Neural crest cell (in vitro differentiated cells): ENCODE measurements at regions not wholly inside any gene's neighbourhood (a gene's known extent, or its start where the extent isn't known, plus 50 kb on each side); places are given as distances from the start of the nearest gene placed in this dataset.

ENCODE experiments used
- DNase-seq: peaks from one replicate; pipeline ENCODE4 v3.0.0; 2021; ENCODE audit warnings: low read depth, mixed read lengths, low spot score
- H3K27ac Mint-ChIP-seq: one replicate; pipeline ENCODE4 v1.8.0; 2021; ENCODE audit warnings: mild to moderate bottlenecking, mixed read lengths; ENCODE audit not compliant: unreplicated experiment
- H3K27me3 Mint-ChIP-seq: 2 replicates; pipeline ENCODE4 v1.8.0; 2021; ENCODE audit warnings: low read depth, mild to moderate bottlenecking, mixed read lengths
- H3K36me3 Mint-ChIP-seq: 2 replicates; pipeline ENCODE4 v1.8.0; 2021; ENCODE audit warnings: low read depth, mild to moderate bottlenecking, mixed read lengths
- H3K4me1 Mint-ChIP-seq: 2 replicates; pipeline ENCODE4 v1.8.0; 2021; ENCODE audit warnings: mixed read lengths
- H3K4me3 Mint-ChIP-seq: one replicate; pipeline ENCODE4 v1.8.0; 2021; ENCODE audit warnings: mild to moderate bottlenecking, mixed read lengths
- H3K9me3 Mint-ChIP-seq: 2 replicates; pipeline ENCODE4 v1.8.0; 2021; ENCODE audit warnings: mixed read lengths
- TF ChIP-seq, protein P1 (sequence below): fragments of 200-600 bp; sonication (generic); conservative IDR thresholded peaks from 2 replicates; pipeline ENCODE4 v1.5.0; 2021; ENCODE audit warnings: antibody characterized with exemption, mild to moderate bottlenecking

DNA sequence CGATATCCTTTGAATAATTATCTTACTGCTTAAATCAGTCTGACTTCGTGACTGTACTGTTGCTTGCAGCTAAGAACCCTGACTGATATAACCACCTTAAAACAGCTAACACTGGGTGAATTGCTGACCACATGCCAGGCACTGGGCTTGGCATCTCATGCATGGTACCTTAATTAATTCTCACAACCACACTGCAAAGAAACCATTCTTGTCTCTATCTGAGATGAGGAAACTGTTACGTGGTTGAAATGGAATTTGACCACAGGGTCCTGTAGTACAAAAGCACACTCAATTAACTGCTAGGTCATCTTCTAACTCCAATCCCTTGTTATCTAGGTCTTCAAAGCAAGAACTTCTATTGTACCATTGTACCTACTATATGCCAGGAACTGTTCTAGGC lies 92.7 kb upstream of the PRICKLE2 start:
- DNase-seq = no peak
- Mint-ChIP-seq H3K9me3 (no peaks in the 10 kb centered on the region), H3K4me3 (no peak overlapping the region), H3K27ac (no peak overlapping the region), H3K36me3 (no peaks in the 10 kb centered on the region), H3K4me1 (peaks cover 26% of the 10 kb centered on the region), H3K27me3 (no peaks in the 10 kb centered on the region)
- TF ChIP-seq, protein P1, sequence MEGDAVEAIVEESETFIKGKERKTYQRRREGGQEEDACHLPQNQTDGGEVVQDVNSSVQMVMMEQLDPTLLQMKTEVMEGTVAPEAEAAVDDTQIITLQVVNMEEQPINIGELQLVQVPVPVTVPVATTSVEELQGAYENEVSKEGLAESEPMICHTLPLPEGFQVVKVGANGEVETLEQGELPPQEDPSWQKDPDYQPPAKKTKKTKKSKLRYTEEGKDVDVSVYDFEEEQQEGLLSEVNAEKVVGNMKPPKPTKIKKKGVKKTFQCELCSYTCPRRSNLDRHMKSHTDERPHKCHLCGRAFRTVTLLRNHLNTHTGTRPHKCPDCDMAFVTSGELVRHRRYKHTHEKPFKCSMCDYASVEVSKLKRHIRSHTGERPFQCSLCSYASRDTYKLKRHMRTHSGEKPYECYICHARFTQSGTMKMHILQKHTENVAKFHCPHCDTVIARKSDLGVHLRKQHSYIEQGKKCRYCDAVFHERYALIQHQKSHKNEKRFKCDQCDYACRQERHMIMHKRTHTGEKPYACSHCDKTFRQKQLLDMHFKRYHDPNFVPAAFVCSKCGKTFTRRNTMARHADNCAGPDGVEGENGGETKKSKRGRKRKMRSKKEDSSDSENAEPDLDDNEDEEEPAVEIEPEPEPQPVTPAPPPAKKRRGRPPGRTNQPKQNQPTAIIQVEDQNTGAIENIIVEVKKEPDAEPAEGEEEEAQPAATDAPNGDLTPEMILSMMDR = no peak

DNA sequence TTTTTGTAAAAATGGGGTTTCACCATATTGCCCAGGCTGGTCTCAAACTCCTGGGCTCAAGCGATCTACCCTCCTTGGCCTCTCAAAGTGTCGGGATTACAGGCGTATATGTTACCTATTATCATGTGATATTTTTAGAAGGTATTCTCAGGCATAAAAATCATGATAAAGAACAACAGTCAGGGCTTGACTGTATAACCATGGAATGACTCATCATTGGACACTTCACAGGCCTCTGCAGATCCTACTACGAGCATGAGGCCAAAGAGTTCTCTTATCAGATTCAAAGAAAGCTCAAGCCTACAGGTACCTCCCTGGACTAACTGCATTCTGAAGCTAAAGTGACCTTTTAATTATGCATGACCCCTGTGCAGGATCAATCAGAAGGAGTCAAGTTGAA lies 91.7 kb upstream of the PRICKLE2 start:
- Mint-ChIP-seq H3K27ac (no peak overlapping the region), H3K36me3 (no peaks in the 10 kb centered on the region), H3K4me3 (no peak overlapping the region), H3K4me1 (peaks cover 34% of the 10 kb centered on the region), H3K9me3 (peaks cover 4% of the 10 kb centered on the region), H3K27me3 (no peaks in the 10 kb centered on the region)
- DNase-seq = no peak
- TF ChIP-seq, protein P1 = no peak

DNA sequence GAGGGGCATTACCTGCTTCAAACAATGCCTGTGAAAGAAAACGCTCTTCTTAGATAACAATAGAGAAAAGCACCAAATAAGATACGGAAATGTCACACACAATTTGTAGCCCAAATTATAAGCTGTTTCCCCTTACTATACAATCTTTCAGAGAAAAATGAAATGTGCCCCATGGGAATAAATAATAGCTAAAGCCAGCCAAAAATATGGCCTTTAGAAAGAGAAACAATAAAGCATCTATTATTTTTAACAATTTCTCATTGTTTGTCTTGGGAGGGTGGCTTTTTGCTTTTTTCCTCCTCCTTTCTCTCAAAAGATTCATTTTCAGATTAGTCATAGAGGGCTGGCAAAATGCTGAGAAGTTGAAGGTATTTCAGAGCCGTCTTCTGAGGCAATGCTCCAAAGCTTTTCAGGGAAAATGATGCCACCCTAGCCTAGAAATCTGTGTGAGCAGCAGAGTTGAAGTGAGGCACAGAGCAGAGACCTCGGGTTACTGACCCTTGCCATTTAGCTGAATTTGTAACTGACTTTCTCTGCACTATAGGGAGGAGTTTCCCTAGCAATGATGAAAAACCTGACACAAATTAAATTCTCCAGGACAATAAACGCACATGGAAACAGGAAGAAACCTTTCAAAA lies 86.3 kb upstream of the PRICKLE2 start:
- H3K9me3 Mint-ChIP-seq = peaks cover 4% of the 10 kb centered on the region

DNA sequence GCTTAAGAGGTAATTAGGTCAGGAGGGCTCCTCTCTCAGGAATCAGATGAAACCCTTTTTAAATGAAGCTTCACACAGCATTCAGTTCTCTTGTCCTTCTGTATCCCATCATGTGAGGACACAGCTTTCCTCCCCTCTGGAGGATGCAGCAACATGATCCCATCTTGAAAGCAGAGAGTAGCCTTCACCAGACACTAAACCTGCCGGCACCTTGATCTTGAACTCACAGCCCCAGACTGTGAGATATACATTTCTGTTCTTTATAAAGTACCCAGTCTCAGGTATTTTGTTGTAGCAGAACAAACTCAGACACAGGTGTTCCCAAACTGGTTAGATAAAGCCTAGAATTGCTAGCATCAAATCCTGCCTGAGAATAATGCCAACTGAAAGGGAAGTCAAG lies 83.7 kb upstream of the PRICKLE2 start:
- H3K9me3 Mint-ChIP-seq = peaks cover 4% of the 10 kb centered on the region
- H3K4me3 Mint-ChIP-seq = no peak overlapping the region
- H3K27me3 Mint-ChIP-seq = no peaks in the 10 kb centered on the region
- H3K27ac Mint-ChIP-seq = no peak overlapping the region
- no peak for DNase-seq
- no peaks in the 10 kb centered on the region for H3K36me3 Mint-ChIP-seq
- TF ChIP-seq, protein P1 = no peak
- H3K4me1 Mint-ChIP-seq = peaks cover 37% of the 10 kb centered on the region

More for the DNA sequence above, 86.3 kb upstream of the PRICKLE2 start:
- Mint-ChIP-seq H3K27ac (peak overlapping the region; percentile 90), H3K4me1 (peaks cover 32% of the 10 kb centered on the region), H3K36me3 (no peaks in the 10 kb centered on the region), H3K4me3 (peak overlapping the region; percentile 5), H3K27me3 (no peaks in the 10 kb centered on the region)
- no peak for DNase-seq
- TF ChIP-seq, protein P1 = no peak

DNA sequence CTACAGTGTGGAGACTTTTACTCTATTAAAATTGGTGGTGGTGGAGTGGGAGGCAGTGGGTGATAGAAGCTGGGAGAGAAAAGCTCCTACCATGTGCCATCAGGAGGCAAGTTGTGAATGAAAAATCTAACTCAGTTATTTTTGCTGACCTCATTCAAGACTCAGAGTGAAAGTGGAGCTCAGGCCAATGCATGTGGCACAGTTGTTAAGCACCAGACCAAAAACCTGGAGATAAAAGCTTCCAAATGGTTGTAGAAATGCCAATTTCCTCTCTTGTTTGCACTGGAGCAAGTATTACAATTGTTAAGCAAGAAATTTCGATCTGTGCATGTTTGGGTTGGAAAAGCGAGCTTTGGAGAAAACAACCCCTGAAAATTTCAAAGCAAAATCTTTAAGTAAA lies 81.5 kb upstream of the PRICKLE2 start:
- Mint-ChIP-seq H3K9me3 (peaks cover 5% of the 10 kb centered on the region), H3K4me1 (peaks cover 21% of the 10 kb centered on the region), H3K36me3 (no peaks in the 10 kb centered on the region), H3K27ac (peak overlapping the region; percentile 47), H3K27me3 (no peaks in the 10 kb centered on the region), H3K4me3 (no peak overlapping the region)
- no peak for DNase-seq
- TF ChIP-seq, protein P1 = no peak
